Endothelial cell of umbilical vein (primary cell): ENCODE measurements at regions not wholly inside any gene's neighbourhood (a gene's known extent, or its start where the extent isn't known, plus 50 kb on each side); places are given as distances from the start of the nearest gene placed in this dataset.

Source experiments
- EZH2 ChIP-seq: IDR thresholded peaks from 2 replicates; pipeline ENCODE4 v1.6.1; 2012; ENCODE audit warnings: borderline replicate concordance, low read depth, mild to moderate bottlenecking, moderate library complexity, low read length, inconsistent platforms; ENCODE audit not compliant: severe bottlenecking
- FOS ChIP-seq: IDR thresholded peaks from 2 replicates; pipeline ENCODE4 v1.6.1; 2011; ENCODE audit warnings: mild to moderate bottlenecking, low read length, moderate library complexity, borderline replicate concordance; ENCODE audit not compliant: insufficient read depth
- POLR2AphosphoS5 ChIP-seq: IDR thresholded peaks from 2 replicates; pipeline ENCODE4 v1.6.1; 2012; ENCODE audit warnings: low read depth, mild to moderate bottlenecking, control low read depth, low read length, moderate library complexity; ENCODE audit not compliant: insufficient read depth
- TF ChIP-seq, protein P1 (sequence below), 2 donors: IDR thresholded peaks; 1 replicate in 1 of 2; 2 replicates in 1 of 2; pipeline ENCODE4 v1.5.1; 2011; ENCODE audit warnings: low read length in 2 of 2, mild to moderate bottlenecking in 2 of 2, moderate library complexity in 2 of 2, control low read depth in 1 of 2, inconsistent platforms in 1 of 2, low read depth in 1 of 2; ENCODE audit not compliant: insufficient read depth in 1 of 2; ENCODE audit errors: extremely low read depth in 1 of 2
- TF ChIP-seq, protein P2 (sequence below): IDR thresholded peaks from 2 replicates; pipeline ENCODE4 v1.6.1; 2011; ENCODE audit not compliant: insufficient read depth, insufficient read length

DNA sequence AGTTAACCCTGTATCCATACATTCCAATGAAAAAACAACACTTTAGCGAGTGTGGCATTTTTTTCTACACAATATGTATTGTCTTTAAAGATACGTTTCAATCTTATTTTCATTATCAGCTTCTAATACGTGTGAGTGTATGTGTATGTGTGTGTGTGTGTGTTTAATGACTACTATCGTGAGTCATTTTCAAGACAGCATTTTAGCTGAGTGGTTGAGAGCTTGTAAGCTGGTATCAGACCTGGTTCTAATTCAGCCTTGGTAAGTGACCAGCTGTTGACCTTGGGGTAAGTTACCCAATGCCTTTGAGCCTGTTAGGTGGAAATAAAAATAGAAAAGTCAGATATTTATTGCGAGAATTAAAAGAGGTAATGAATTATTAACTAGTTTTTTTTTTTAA lies 320.0 kb upstream of the NT5E start:
- TF ChIP-seq, protein P1, sequence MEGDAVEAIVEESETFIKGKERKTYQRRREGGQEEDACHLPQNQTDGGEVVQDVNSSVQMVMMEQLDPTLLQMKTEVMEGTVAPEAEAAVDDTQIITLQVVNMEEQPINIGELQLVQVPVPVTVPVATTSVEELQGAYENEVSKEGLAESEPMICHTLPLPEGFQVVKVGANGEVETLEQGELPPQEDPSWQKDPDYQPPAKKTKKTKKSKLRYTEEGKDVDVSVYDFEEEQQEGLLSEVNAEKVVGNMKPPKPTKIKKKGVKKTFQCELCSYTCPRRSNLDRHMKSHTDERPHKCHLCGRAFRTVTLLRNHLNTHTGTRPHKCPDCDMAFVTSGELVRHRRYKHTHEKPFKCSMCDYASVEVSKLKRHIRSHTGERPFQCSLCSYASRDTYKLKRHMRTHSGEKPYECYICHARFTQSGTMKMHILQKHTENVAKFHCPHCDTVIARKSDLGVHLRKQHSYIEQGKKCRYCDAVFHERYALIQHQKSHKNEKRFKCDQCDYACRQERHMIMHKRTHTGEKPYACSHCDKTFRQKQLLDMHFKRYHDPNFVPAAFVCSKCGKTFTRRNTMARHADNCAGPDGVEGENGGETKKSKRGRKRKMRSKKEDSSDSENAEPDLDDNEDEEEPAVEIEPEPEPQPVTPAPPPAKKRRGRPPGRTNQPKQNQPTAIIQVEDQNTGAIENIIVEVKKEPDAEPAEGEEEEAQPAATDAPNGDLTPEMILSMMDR (IDR thresholded peaks at IDR 0.05; ENCODE audit: extremely low read depth in 1 of 2, insufficient read depth in 1 of 2, low read depth in 1 of 2, low read length in 2 of 2): no peak
- TF ChIP-seq EZH2 (no peak), POLR2AphosphoS5 (no peak), FOS (no peak)
- TF ChIP-seq, protein P2, sequence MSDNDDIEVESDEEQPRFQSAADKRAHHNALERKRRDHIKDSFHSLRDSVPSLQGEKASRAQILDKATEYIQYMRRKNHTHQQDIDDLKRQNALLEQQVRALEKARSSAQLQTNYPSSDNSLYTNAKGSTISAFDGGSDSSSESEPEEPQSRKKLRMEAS: no peak
